RKO (cell line): ENCODE measurements at regions not wholly inside any gene's neighbourhood (a gene's known extent, or its start where the extent isn't known, plus 50 kb on each side); places are given as distances from the start of the nearest gene placed in this dataset.
A peak's percentile ranks its signal among the peaks of the same experiment; 100 is the strongest.
"Not testable (repeated sequence)": the region's sequence is repeated elsewhere in the genome, so short reads cannot be mapped to it uniquely, and the experiment has no call there.

ENCODE experiments used
- DNase-seq: peaks from one replicate; pipeline ENCODE4 v3.0.0-alpha.2; 2016; ENCODE audit warnings: low spot score

DNA sequence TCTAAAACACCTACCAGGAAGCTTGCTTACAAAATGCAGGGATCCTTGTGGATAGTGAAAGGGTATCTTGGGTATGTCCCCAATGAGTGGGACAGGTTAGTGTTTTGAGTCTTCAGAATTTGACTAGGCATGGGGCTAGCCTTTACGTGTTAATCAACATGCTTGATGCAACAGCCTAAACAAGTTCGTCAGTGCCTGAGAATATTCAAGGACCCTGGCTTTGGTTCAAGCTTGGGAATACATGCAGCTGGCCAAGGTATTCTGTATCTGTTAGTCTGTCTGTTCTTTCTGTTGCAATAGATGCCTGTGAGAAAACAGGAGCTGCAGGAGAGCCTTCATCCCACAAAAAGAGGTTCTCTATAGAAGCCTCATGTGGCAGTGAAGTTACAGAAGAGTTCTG lies 149.5 kb downstream of the CCNG2 start:
- no peak for DNase-seq

DNA sequence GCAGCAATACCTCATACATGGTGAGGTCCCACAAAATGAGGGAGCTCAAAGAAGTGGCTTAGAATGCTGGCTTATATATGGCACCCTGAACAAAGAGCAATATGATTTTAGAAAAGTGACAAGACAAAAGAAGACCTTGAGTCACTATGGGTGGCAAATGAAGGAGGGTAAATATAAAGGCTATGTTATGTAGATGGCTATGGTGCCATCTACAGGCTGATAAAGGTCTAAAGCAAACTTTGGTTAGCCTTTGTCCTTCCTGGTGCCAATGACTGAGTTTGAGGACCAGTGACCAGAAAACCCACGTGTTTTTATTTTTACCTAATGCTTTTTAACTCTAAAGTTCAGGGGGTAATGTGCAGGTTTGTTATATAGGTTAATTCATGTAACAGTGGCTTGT lies 151.8 kb downstream of the CCNG2 start:
- peak; percentile 38 for DNase-seq

- no peak for DNase-seq
Observed at GRCh38 chr4:77309496-77309895, 152.5 kb downstream of the CCNG2 start.

DNA sequence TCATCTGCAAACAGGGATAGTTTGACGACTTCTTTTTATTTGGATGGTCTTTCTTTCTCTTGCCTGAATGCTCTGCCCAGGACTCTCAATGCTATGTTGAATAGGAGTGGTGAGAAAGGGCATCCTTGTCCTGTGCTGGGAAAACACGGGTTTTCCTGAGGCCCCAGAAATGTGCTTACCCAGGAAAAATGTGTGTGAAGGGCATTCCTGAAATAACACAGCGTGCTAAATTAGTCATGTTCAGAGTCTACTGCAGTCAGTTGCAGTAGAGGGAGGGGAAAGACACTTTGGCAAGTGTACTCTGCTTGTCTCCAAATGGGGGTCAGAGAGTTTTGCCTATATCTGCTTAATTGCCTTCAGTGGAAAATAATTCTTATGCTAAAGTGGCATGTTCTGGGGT lies 153.9 kb downstream of the CCNG2 start:
- DNase-seq, result no peak

DNA sequence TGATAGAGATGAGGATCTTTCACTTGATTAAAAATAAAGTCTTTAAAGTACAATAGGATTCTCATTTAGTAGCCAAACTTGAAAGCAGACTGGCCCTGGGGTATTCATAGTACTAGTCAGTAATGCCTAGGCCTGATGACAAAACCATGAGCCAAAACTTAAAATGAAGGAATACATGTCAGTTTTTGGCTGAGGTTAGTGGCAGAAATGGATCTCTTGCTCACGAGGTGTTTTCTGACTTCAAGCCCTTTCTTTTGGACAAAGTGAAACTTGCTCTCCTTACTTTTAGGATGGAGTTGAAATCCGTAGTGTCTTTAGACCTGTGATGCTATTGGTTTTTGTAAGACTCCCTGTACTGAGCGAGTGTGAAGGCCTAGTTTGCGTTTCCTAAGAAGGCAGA lies 157.7 kb downstream of the CCNG2 start:
- no peak for DNase-seq

DNA sequence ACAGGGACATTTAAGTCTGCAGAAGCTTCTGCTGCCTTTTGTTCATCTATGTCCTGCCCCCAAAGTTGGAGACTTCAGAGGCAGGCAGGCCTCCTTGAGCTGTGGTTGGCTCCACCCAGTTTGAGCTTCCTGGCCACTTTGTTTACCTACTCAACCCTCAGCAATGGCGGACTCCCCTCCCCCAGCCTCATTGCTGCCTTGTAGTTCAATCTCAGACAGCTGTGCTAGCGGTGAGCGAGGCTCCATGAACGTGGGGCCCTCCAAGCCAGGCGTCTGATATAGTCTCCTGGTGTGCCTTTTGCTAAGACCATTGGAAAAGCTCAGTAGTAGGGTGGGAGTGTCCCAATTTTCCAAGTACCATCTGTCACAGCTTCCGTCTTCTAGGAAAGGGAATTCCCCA lies 170.1 kb downstream of the CCNG2 start:
- DNase-seq, result no peak

- no peak for DNase-seq
Observed at GRCh38 chr4:77332696-77333270, 175.8 kb downstream of the CCNG2 start.

DNA sequence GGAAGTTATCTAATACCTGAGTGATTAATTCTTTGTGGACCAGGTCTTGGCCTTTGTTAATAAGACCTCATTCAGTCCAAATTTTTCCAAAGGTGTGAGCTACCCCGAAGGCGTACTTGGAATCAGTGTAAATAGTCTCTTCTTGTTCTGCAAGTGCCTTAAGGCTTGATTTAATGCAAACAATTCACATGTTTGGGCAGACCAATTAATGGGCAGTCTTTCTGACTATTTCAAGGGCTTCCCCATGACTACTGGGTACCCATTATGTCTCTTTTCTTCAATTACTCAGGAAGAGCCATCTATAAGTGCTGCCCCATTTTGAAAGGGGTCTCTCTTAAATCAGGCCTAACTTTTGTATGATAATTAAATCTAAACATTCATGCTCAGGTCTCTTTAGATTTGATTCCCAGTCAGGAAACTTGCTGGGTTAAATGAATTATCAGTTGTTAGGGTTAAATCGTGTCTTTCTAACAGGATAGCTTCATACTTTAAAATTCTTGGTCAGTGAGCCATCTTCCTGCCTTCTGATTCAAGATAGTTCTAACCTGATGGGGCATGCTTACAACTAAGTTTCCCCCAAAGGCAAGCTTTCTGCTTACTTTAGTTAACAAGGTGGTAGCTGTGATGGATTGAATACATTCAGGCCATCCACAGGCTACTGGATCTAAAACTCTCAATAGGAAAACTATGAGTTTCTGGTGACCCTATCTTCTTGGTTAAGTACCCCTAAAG lies 179.6 kb downstream of the CCNG2 start:
- no peak for DNase-seq

GRCh38 chr4:77342170-77342810 lies 185.3 kb downstream of the CCNG2 start:
- no peak for DNase-seq

DNA sequence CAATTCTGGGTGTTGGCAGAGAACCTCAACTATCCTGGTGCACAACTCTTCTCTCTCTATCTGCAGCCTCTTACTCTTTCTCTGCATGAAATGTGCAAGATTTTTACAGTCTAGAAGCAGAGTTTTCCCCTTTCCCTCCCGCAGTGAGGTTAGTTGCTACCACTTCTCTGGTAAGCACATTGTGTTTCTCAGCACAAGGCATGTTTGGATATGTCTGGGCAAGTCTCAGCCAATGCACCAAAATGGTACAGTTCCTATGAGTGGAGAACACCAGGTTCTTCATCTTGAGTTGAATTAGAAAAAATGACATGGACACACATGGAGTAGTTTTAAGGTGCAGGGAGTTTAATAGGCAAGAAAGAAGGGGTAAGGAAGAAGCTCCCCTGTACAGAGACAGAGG lies 187.0 kb downstream of the CCNG2 start:
- DNase-seq, result no peak

DNA sequence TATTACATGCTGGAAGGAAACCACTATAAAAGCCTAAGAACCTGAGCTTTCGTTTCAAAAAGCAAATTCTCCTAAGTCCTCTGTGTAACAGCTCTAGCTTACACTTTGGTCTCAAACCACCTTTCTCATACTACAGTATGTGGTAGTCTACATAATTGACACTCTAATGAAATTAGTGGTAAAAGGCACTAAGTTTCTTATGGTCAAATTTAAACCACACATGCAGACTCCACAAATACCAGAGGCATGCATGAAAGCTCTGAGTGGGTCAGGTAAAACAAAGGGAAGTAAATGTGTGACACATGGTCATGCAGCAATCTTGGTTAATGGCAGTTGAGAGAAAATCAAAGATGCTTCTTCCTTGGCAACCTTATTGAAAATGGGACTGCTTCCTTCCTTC lies 187.8 kb downstream of the CCNG2 start:
- DNase-seq, result no peak

DNA sequence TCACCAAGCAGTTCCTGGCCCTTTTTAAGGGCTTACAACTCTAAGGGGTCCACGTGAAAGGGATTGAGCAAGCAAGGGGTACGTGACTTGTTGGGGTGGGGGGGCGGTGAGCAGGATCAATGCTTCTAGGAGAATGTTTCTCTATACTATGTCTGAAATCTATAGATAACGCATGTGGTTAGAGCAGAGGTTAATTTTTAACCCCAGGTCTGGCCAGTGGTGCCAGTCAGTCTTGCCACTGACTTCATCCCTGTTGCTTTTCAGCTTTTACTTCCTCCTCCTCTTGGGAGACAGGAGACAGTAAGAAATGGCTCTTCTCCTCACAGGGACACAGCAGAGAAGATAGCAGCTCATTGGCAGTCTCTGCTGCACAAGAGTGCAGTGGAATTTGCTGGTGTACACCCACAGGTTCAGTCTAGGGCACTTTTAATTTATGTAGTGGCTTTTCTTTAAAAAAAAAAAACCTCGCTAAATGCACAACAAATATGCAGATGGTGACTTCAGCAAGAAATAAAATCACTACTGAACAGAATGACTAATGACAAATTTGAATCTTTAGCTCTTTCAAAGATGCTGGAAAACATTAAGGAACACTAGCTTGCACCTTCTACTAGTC lies 190.5 kb downstream of the CCNG2 start:
- DNase-seq, result no peak

DNA sequence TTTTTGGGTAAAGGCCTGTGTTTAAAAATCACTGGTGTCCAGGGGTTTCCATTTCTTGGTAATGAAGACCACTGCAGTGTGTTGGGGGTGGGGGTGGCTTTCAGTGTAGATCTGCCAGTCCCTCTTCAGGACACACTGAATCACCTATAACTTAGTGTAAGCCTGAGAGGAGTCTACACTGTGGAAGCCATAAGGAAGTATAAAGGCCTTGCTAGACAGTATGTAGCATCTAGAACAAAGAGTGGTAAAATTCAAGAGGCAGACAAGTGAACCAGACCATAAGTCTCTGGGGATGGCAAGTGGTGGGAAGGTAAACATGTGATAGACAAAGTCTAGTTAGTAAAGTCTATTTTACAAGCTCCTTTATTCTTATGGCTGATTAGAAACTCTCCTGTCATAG lies 191.8 kb downstream of the CCNG2 start:
- no peak for DNase-seq

- DNase-seq, result no peak
Observed at GRCh38 chr4:77349364-77349763, 192.4 kb downstream of the CCNG2 start.

GRCh38 chr4:77349796-77350195 lies 192.8 kb downstream of the CCNG2 start:
- DNase-seq, result peak; percentile 47

- no peak for DNase-seq
Observed at GRCh38 chr4:77352192-77352591, 195.2 kb downstream of the CCNG2 start.

GRCh38 chr4:77353724-77354315 lies 196.8 kb downstream of the CCNG2 start:
- not testable (repeated sequence) for DNase-seq

DNA sequence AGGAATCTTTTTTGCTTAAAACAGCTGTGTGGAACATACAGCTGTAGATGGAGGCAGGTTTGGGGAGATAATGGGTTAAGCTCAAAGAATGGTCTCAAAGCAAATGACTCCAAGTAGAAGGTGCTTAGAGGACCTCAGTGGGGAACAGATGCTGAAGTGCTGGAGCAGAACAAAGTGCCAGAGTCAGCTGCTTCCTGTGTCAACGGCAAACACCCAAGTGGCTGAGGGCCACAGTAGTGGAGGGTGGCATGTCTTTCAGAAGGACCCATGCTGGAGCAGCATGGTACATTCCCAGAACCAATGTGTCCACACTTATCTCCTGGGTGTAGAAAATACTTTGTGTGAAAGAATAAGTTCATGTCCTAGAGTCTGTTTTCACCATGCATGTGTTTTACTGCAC lies 197.5 kb downstream of the CCNG2 start:
- DNase-seq, result no peak

DNA sequence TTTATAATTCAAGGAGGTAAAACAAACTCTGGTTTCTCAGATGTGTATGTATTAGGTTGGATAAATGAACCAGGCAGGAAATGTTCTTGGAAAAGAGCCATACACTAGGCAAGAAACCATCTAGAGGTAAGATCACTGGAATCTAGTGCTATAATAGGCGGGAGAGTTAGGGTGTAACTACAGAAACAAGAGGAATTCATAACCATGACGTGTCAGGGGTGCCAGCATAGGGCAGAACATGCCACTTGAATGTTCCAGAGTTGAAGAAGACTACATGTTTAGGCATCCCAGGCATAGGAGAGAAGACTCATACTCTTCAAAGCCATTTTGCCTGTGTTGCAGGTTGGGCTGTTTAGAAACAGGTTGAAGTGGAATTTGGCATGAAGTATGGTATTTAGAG lies 198.7 kb downstream of the CCNG2 start:
- no peak for DNase-seq

DNA sequence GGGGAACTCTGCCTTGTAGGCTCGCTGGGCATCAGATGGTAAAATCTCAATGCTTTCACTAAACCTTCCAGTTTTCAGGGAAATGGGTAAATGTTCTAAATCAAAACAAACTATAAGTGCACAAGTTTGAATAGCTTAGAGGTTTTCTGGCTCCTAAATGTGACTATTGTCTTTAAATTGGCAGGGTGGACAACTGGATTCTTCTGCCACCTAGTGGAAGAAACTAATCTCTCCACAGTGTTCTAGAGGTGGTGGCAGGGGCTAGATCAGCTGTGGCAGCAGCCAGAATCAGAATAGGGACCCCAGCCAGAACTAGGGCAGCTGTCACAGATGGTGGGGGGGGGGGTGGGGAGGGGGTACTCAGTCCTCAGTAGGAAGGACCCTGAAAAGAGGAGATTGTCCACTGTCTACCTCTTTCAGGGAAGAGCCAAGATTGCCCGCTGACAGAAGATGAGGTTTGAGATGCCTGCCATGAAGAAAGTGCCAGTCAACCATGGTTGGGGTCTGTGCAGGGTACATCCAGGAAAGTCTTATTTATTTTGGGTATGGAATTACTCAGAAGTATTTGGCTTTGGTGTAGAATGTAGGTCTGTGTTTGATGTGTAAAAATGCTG lies 201.4 kb downstream of the CCNG2 start:
- peak; percentile 35 for DNase-seq

DNA sequence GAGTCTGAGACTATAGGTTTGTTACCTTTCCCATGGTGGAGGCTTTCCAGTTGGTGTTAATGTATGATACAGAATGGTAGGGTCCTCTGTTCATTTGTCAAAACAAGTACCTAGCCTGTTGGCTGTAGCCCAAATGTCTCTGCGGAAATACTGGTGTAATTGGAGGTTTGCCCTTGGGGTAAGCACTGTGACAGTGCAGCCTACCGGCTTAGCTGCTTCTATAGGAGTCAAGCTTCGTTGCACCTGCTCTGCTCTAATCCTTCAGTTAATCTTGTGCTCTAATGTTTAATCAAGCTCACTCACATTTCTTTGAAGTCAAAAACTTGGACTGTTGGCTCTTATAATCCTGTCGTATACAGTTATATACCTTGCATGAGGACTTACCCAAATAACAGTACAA lies 203.4 kb downstream of the CCNG2 start:
- DNase-seq, result no peak

GRCh38 chr4:77366876-77367275 lies 209.9 kb downstream of the CCNG2 start:
- DNase-seq, result not testable (repeated sequence)
